ENCODE measurements at regions not wholly inside any gene's neighbourhood (a gene's known extent, or its start where the extent isn't known, plus 50 kb on each side); places are given as distances from the start of the nearest gene placed in this dataset.

DNA sequence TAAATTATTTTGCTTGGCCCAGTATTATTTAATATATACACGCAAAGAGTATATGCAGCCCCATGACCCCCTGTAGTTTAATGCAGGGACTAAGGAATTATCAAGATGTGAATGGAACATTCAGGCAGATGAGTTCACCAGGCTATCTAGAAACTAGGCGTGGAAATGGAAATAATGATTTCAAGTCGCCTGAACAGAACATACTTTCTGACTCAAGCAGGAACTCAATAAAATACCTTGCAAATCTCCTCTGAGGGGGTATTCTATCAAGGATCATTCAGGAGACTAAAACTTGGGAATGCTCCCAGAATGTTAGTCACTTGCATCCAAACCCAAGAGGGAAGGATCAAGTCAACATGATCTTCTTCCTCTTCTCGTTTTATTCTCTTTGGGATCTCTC is 59.6 kb upstream of the RASSF6 start:
- intact Hi-C loops (cut with DNase I), result no loop called here

DNA sequence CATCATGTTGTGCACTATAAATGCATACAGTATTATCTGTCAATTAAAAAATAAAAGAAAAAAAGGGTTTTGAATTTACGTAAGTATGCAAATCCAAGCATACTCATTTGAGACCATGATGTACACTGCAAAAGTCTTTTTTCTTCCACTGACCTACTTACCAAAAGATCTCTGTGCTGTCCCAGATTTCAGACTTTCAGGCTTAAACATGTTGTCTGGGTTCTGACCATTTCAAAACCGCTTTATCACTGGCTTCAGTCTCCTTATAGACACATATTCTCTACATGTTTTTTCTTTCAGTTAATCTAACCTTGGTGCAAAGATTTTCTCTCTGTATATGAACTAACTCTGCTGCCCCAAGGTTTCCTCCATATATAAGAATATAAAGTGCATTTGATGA is 58.6 kb upstream of the CXCL8 start:
- H3K9me3 ChIP-seq, result no peaks in the 10 kb centered on the region
- H3K27me3 ChIP-seq, result no peaks in the 10 kb centered on the region
- no peak overlapping the region for H3K27ac ChIP-seq
- DNase-seq, result no peak
- no peak for TF ChIP-seq CTCF (IDR thresholded peaks at IDR 0.05)
- no peak for ATAC-seq
- intact Hi-C loops (cut with DNase I), result no loop called here
- no peak overlapping the region for H3K4me3 ChIP-seq
- no peaks in the 10 kb centered on the region for H3K36me3 ChIP-seq
- no peaks in the 10 kb centered on the region for H3K4me1 ChIP-seq

More for the DNA sequence above, 59.6 kb upstream of the RASSF6 start:
- no peak overlapping the region for H3K27ac ChIP-seq
- TF ChIP-seq CTCF (IDR thresholded peaks at IDR 0.05), result no peak
- H3K36me3 ChIP-seq, result no peaks in the 10 kb centered on the region
- ATAC-seq (no peak), DNase-seq (no peak)
- H3K4me3 ChIP-seq, result no peak overlapping the region
- no peaks in the 10 kb centered on the region for H3K27me3 ChIP-seq
- H3K4me1 ChIP-seq, result no peaks in the 10 kb centered on the region
- H3K9me3 ChIP-seq, result no peaks in the 10 kb centered on the region

- no peak for TF ChIP-seq CTCF (IDR thresholded peaks at IDR 0.05)
- no peak overlapping the region for H3K4me3 ChIP-seq
- ATAC-seq (no peak), DNase-seq (no peak)
- intact Hi-C loops (cut with DNase I), result no loop called here
- H3K27ac ChIP-seq, result no peak overlapping the region
- no peaks in the 10 kb centered on the region for H3K4me1 ChIP-seq
- no peaks in the 10 kb centered on the region for H3K36me3 ChIP-seq
- H3K9me3 ChIP-seq, result no peaks in the 10 kb centered on the region
- H3K27me3 ChIP-seq, result no peaks in the 10 kb centered on the region
Observed at GRCh38 chr4:73682508-73682907, 57.9 kb upstream of the CXCL8 start.

- DNase-seq, result no peak
- Histone ChIP-seq H3K36me3 (no peaks in the 10 kb centered on the region), H3K4me1 (no peaks in the 10 kb centered on the region), H3K9me3 (no peaks in the 10 kb centered on the region), H3K4me3 (no peak overlapping the region), H3K27me3 (no peaks in the 10 kb centered on the region), H3K27ac (no peak overlapping the region)
- ATAC-seq, result no peak
- intact Hi-C loops (cut with DNase I), result no loop called here
- TF ChIP-seq CTCF (IDR thresholded peaks at IDR 0.05), result no peak
Observed at GRCh38 chr4:73683033-73683432, 57.3 kb upstream of the CXCL8 start.

DNA sequence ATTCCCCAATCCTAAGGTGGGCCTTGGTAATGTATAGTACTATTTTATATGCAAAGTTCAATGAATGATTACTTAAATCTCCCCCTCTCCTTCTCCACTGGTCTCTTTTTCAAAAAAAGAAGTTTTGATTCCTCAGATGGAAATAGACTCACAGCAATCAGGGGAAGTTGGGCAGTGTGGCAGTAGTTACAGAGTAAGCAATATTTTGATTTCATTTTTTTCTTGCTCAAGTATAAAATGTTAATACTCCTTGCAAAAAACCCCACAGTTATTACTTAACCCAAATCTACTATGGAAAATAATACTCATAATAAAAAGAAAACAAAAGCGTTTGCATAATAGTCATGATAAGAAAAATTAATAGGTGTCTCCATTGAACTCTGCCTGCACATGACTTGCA is 56.9 kb upstream of the CXCL8 start:
- H3K27ac ChIP-seq, result no peak overlapping the region
- H3K4me1 ChIP-seq, result no peaks in the 10 kb centered on the region
- intact Hi-C loops (cut with DNase I), result no loop called here
- no peaks in the 10 kb centered on the region for H3K36me3 ChIP-seq
- TF ChIP-seq CTCF (IDR thresholded peaks at IDR 0.05), result no peak
- H3K9me3 ChIP-seq, result no peaks in the 10 kb centered on the region
- DNase-seq, result no peak
- ATAC-seq, result no peak
- H3K27me3 ChIP-seq, result no peaks in the 10 kb centered on the region
- H3K4me3 ChIP-seq, result no peak overlapping the region

DNA sequence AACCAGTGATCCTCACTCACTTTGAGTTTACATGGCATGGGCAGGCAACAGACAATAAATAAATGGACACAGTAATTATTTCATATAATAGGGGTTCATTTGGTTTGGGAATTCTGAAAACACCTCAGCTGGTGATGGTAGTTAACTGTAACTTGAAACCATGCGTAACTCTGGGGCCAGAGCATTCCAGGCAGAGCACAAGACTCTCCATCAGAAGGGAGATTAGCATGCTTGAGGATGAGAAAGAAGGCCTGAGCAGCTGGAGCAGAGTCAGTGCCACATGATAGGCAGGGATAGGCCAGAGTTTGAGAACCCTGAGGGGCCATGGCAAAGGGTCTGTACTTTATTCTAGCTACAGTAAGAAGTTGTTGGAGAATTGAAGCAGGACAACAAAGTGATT is 56.3 kb upstream of the CXCL8 start:
- no peak for ATAC-seq
- Histone ChIP-seq H3K36me3 (no peaks in the 10 kb centered on the region), H3K4me1 (no peaks in the 10 kb centered on the region), H3K27ac (no peak overlapping the region), H3K4me3 (no peak overlapping the region), H3K9me3 (no peaks in the 10 kb centered on the region), H3K27me3 (no peaks in the 10 kb centered on the region)
- DNase-seq, result no peak
- intact Hi-C loops (cut with DNase I), result no loop called here
- no peak for TF ChIP-seq CTCF (IDR thresholded peaks at IDR 0.05)
